Activated naive CD4-positive, alpha-beta T cell treated with anti-CD3 and anti-CD28 coated beads for 36 hours (primary cell): ENCODE measurements at regions not wholly inside any gene's neighbourhood (a gene's known extent, or its start where the extent isn't known, plus 50 kb on each side); places are given as distances from the start of the nearest gene placed in this dataset.

ENCODE experiments used
- CTCF ChIA-PET: fragments of 350-600 bp; sonication (Branson Sonifier 250); formaldehyde crosslinking; loops from one replicate; lab custom pipeline; 2021; ENCODE audit warnings: antibody characterized with exemption; lab: Charles Lee
- DNase-seq: peaks from one replicate; pipeline ENCODE4 v3.0.0-alpha.2; 2020
- H3K27ac Mint-ChIP-seq: one replicate; pipeline ENCODE4 v1.8.0; 2021; ENCODE audit warnings: mild to moderate bottlenecking, mixed read lengths
- H3K27me3 Mint-ChIP-seq: one replicate; pipeline ENCODE4 v1.8.0; 2021; ENCODE audit warnings: low read depth, mixed read lengths
- H3K36me3 Mint-ChIP-seq: one replicate; pipeline ENCODE4 v1.8.0; 2021; ENCODE audit warnings: low read depth, mixed read lengths
- H3K4me1 Mint-ChIP-seq: one replicate; pipeline ENCODE4 v1.8.0; 2021; ENCODE audit warnings: low read depth, mixed read lengths
- H3K4me3 Mint-ChIP-seq: one replicate; pipeline ENCODE4 v1.8.0; 2021; ENCODE audit warnings: mild to moderate bottlenecking, moderate library complexity, mixed read lengths
- H3K9me3 Mint-ChIP-seq: one replicate; pipeline ENCODE4 v1.8.0; 2021; ENCODE audit warnings: mixed read lengths
- intact Hi-C: fragments of 100-400 bp; cut with micrococcal nuclease; formaldehyde crosslinking; loops from one replicate; pipeline ENCODE4 v1.15.1; 2023

- DNase-seq = peak; percentile 69
- peak overlapping the region; percentile 20 for H3K27ac Mint-ChIP-seq
- no peaks in the 10 kb centered on the region for H3K27me3 Mint-ChIP-seq
- CTCF ChIA-PET = interaction anchor here (1.0 to 1.2 kb wide), 3 partner anchors 118 to 156 kb away, joined by 3 read pairs; partner anchors contain the start of gene CEBPB
- H3K9me3 Mint-ChIP-seq = no peaks in the 10 kb centered on the region
- H3K4me3 Mint-ChIP-seq = no peak overlapping the region
- H3K36me3 Mint-ChIP-seq = no peaks in the 10 kb centered on the region
- intact Hi-C loops = no loop called here
- H3K4me1 Mint-ChIP-seq = peaks cover 20% of the 10 kb centered on the region
These were observed 156.0 kb downstream of the CEBPB start for GRCh38 chr20:50346374-50347283.

- DNase-seq = no peak
- Mint-ChIP-seq H3K27me3 (no peaks in the 10 kb centered on the region), H3K9me3 (no peaks in the 10 kb centered on the region), H3K36me3 (no peaks in the 10 kb centered on the region), H3K4me3 (no peak overlapping the region), H3K4me1 (peaks cover 20% of the 10 kb centered on the region), H3K27ac (no peak overlapping the region)
- intact Hi-C loops = no loop called here
- CTCF ChIA-PET = interaction anchor here (1.2 kb wide), 1 partner anchor 157 kb away, joined by 3 read pairs; the partner anchor contains the start of gene CEBPB
These were observed 156.8 kb downstream of the CEBPB start for GRCh38 chr20:50347284-50348063.

GRCh38 chr20:50348096-50348495 lies 157.5 kb downstream of the CEBPB start:
- intact Hi-C loops = no loop called here

GRCh38 chr20:50350510-50351249 lies 159.5 kb upstream of the PTPN1 start:
- peaks cover 2% of the 10 kb centered on the region for H3K27me3 Mint-ChIP-seq
- CTCF ChIA-PET = no interaction called here
- H3K36me3 Mint-ChIP-seq = no peaks in the 10 kb centered on the region
- no peak for DNase-seq
- intact Hi-C loops = no loop called here
- no peak overlapping the region for H3K4me3 Mint-ChIP-seq
- H3K4me1 Mint-ChIP-seq = peaks cover 20% of the 10 kb centered on the region
- H3K27ac Mint-ChIP-seq = no peak overlapping the region
- no peaks in the 10 kb centered on the region for H3K9me3 Mint-ChIP-seq

More at GRCh38 chr20:50348096-50348495, 157.5 kb downstream of the CEBPB start:
- CTCF ChIA-PET = interaction anchor here (0.6 kb wide), 1 partner anchor 148 kb away, joined by 3 read pairs; no protein-coding TSS in a partner anchor
- no peaks in the 10 kb centered on the region for H3K9me3 Mint-ChIP-seq
- peaks cover 20% of the 10 kb centered on the region for H3K4me1 Mint-ChIP-seq
- no peak for DNase-seq
- peaks cover 2% of the 10 kb centered on the region for H3K27me3 Mint-ChIP-seq
- no peak overlapping the region for H3K27ac Mint-ChIP-seq
- no peak overlapping the region for H3K4me3 Mint-ChIP-seq
- H3K36me3 Mint-ChIP-seq = no peaks in the 10 kb centered on the region

GRCh38 chr20:50351541-50351940 lies 158.6 kb upstream of the PTPN1 start:
- intact Hi-C loops = no loop called here
- Mint-ChIP-seq H3K9me3 (no peaks in the 10 kb centered on the region), H3K36me3 (no peaks in the 10 kb centered on the region), H3K4me3 (no peak overlapping the region), H3K27ac (no peak overlapping the region), H3K27me3 (peaks cover 2% of the 10 kb centered on the region), H3K4me1 (peaks cover 15% of the 10 kb centered on the region)
- DNase-seq = no peak
- CTCF ChIA-PET = no interaction called here

GRCh38 chr20:50353289-50353961 lies 156.8 kb upstream of the PTPN1 start:
- intact Hi-C loops = no loop called here
- CTCF ChIA-PET = no interaction called here
- no peaks in the 10 kb centered on the region for H3K36me3 Mint-ChIP-seq
- H3K9me3 Mint-ChIP-seq = no peaks in the 10 kb centered on the region
- DNase-seq = peak; percentile 25
- H3K27ac Mint-ChIP-seq = no peak overlapping the region
- peaks cover 2% of the 10 kb centered on the region for H3K27me3 Mint-ChIP-seq
- H3K4me3 Mint-ChIP-seq = no peak overlapping the region
- H3K4me1 Mint-ChIP-seq = peaks cover 8% of the 10 kb centered on the region

GRCh38 chr20:50354721-50355589 lies 155.2 kb upstream of the PTPN1 start:
- H3K4me3 Mint-ChIP-seq = no peak overlapping the region
- H3K27me3 Mint-ChIP-seq = peaks cover 2% of the 10 kb centered on the region
- peaks cover 3% of the 10 kb centered on the region for H3K4me1 Mint-ChIP-seq
- CTCF ChIA-PET = no interaction called here
- H3K27ac Mint-ChIP-seq = no peak overlapping the region
- DNase-seq = no peak
- H3K9me3 Mint-ChIP-seq = no peaks in the 10 kb centered on the region
- H3K36me3 Mint-ChIP-seq = no peaks in the 10 kb centered on the region
- intact Hi-C loops = no loop called here

- Mint-ChIP-seq H3K27ac (no peak overlapping the region), H3K4me3 (no peak overlapping the region), H3K27me3 (peaks cover 2% of the 10 kb centered on the region), H3K36me3 (no peaks in the 10 kb centered on the region), H3K4me1 (no peaks in the 10 kb centered on the region), H3K9me3 (no peaks in the 10 kb centered on the region)
- intact Hi-C loops = no loop called here
- CTCF ChIA-PET = no interaction called here
- no peak for DNase-seq
These were observed 154.3 kb upstream of the PTPN1 start for GRCh38 chr20:50355590-50356524.

GRCh38 chr20:50356525-50356885 lies 153.7 kb upstream of the PTPN1 start:
- H3K27me3 Mint-ChIP-seq = peaks cover 2% of the 10 kb centered on the region
- CTCF ChIA-PET = no interaction called here
- H3K4me1 Mint-ChIP-seq = no peaks in the 10 kb centered on the region
- DNase-seq = no peak
- no peaks in the 10 kb centered on the region for H3K9me3 Mint-ChIP-seq
- no peaks in the 10 kb centered on the region for H3K36me3 Mint-ChIP-seq
- H3K27ac Mint-ChIP-seq = peak overlapping the region; percentile 2
- H3K4me3 Mint-ChIP-seq = no peak overlapping the region
- intact Hi-C loops = no loop called here

- no peaks in the 10 kb centered on the region for H3K4me1 Mint-ChIP-seq
- CTCF ChIA-PET = no interaction called here
- intact Hi-C loops = no loop called here
- no peaks in the 10 kb centered on the region for H3K36me3 Mint-ChIP-seq
- H3K27ac Mint-ChIP-seq = no peak overlapping the region
- no peaks in the 10 kb centered on the region for H3K9me3 Mint-ChIP-seq
- no peak overlapping the region for H3K4me3 Mint-ChIP-seq
- DNase-seq = no peak
- peaks cover 2% of the 10 kb centered on the region for H3K27me3 Mint-ChIP-seq
These were observed 153.0 kb upstream of the PTPN1 start for GRCh38 chr20:50356962-50357782.
